ENCODE measurements at regions not wholly inside any gene's neighbourhood (a gene's known extent, or its start where the extent isn't known, plus 50 kb on each side); places are given as distances from the start of the nearest gene placed in this dataset.

DNA sequence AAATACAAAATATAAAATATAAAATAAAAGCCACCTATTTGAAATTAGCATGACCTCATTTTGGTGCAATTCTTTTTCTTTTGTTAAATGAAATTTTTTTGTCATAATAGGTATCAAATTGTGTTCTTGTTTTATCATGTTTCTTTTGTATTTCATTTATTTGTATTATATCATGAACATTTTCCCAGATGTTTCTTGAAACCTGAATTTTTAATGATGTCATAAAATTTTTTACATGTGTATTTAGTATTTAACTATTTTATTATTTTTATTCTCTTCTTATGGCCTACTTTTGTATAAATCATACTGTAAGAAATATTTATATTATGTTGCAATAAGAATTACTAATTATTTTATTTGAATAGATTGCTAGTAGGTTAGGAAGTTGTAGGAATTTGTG is 361.7 kb downstream of the TMEM161B start (continued):
- TF ChIP-seq ZBTB5 (IDR thresholded peaks at IDR 0.05) (no peak), ARNT (IDR thresholded peaks at IDR 0.05) (no peak), ZNF766 (CRISPR knock-in tag; conservative IDR thresholded peaks at IDR 0.05) (no peak), ZNF24 (IDR thresholded peaks at IDR 0.05) (no peak)
- TF ChIP-seq, protein P1, sequence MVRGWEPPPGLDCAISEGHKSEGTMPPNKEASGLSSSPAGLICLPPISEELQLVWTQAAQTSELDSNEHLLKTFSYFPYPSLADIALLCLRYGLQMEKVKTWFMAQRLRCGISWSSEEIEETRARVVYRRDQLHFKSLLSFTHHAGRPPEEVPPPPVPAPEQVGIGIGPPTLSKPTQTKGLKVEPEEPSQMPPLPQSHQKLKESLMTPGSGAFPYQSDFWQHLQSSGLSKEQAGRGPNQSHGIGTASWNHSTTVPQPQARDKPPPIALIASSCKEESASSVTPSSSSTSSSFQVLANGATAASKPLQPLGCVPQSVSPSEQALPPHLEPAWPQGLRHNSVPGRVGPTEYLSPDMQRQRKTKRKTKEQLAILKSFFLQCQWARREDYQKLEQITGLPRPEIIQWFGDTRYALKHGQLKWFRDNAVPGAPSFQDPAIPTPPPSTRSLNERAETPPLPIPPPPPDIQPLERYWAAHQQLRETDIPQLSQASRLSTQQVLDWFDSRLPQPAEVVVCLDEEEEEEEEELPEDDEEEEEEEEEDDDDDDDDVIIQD (CRISPR knock-in tag; IDR thresholded peaks at IDR 0.05), result no peak

GRCh38 chr5:87900419-87900818 is 368.2 kb downstream of the TMEM161B start:
- WGBS (ENCODE audit: insufficient coverage, low coverage, missing lambda C conversion rate), result 0% methylated on average over 2 of the region's 2 CpGs
- DNase-seq (ENCODE audit: extremely low read depth in 1 of 4, low spot score in 3 of 4) (no peak), FAIRE-seq (no peak), ATAC-seq (no peak)
- H3K36me3 ChIP-seq (ENCODE audit: control insufficient read depth, insufficient read depth, low read length), result no peaks in the 10 kb centered on the region
- no peaks in the 10 kb centered on the region for H3K4me1 ChIP-seq (replicated peaks in 1 of 2; ENCODE audit: control insufficient read depth in 2 of 2, insufficient read depth in 2 of 2, low read length in 2 of 2)
- intact Hi-C loops (cut with micrococcal nuclease), result no loop called here
- CTCF ChIA-PET (ENCODE audit: low intra/inter-chr PET ratio), result no interaction called here
- BruUV-seq (replicated peaks), result no TSS peak
- H4K20me1 ChIP-seq (replicated peaks; ENCODE audit: control insufficient read depth, insufficient read depth, low read length), result no peaks in the 10 kb centered on the region
- H3K4me2 ChIP-seq (ENCODE audit: insufficient read depth, low read length), result no peak overlapping the region
- H3K9ac ChIP-seq (ENCODE audit: insufficient read depth in 1 of 2, low read depth in 2 of 2, low read length in 2 of 2), result no peak overlapping the region
- POLR2A ChIA-PET, result no interaction called here
- H3K27ac ChIP-seq (ENCODE audit: extremely low read depth, low read depth, low read length), result no peak overlapping the region
- H3K9me1 ChIP-seq (ENCODE audit: control insufficient read depth, insufficient read depth, low read length), result no peaks in the 10 kb centered on the region
- no peaks in the 10 kb centered on the region for H3K27me3 ChIP-seq (ENCODE audit: control insufficient read depth in 2 of 2, insufficient read depth in 2 of 2, low read length in 2 of 2)
- H2AFZ ChIP-seq (ENCODE audit: low read depth, low read length), result no peak overlapping the region
- no peak for TF ChIP-seq MEF2A (IDR thresholded peaks at IDR 0.05; ENCODE audit: control insufficient read depth, low read depth, low read length)
- H3K79me2 ChIP-seq (ENCODE audit: control insufficient read depth, insufficient read depth, low read length), result no peaks in the 10 kb centered on the region
- H3K9me3 ChIP-seq (replicated peaks; ENCODE audit: control insufficient read depth, insufficient read depth, low read depth, low read length), result no peaks in the 10 kb centered on the region
- in situ Hi-C loops (cut with MboI), result no loop called here
- H3K4me3 ChIP-seq, result no peak overlapping the region

Measured in K562 (cell line).